ENCODE measurements at regions not wholly inside any gene's neighbourhood (a gene's known extent, or its start where the extent isn't known, plus 50 kb on each side); places are given as distances from the start of the nearest gene placed in this dataset.

GRCh38 chr12:60197589-60197988 is 601.8 kb downstream of the SLC16A7 start (continued):
- no peak for TF ChIP-seq CHD7 (IDR thresholded peaks at IDR 0.05; ENCODE audit: insufficient replicate concordance, low read length)
- TF ChIP-seq RNF2 (IDR thresholded peaks at IDR 0.05; ENCODE audit: borderline replicate concordance, low read depth, low read length, missing control alignments, poor library complexity, severe bottlenecking), result no peak
- TF ChIP-seq ATF2 (IDR thresholded peaks at IDR 0.05; ENCODE audit: low read length), result no peak
- no peak for TF ChIP-seq MAX (IDR thresholded peaks at IDR 0.05)
- no peak for TF ChIP-seq TAF1 (IDR thresholded peaks at IDR 0.05; ENCODE audit: low read depth, low read length)
- no peak for TF ChIP-seq KDM5A (IDR thresholded peaks at IDR 0.05; ENCODE audit: low read length)
